ENCODE measurements at regions not wholly inside any gene's neighbourhood (a gene's known extent, or its start where the extent isn't known, plus 50 kb on each side); places are given as distances from the start of the nearest gene placed in this dataset.

- H3K4me3 ChIP-seq (ENCODE audit: low read depth, low read length), result no peak overlapping the region
- H4K91ac ChIP-seq (ENCODE audit: low read depth, low read length), result no peak overlapping the region
- no peak overlapping the region for H2BK120ac ChIP-seq (ENCODE audit: insufficient read depth, low read length, poor library complexity)
- no peak overlapping the region for H2BK12ac ChIP-seq (ENCODE audit: low read length)
- H3K4me2 ChIP-seq (ENCODE audit: low read length), result no peak overlapping the region
- no peaks in the 10 kb centered on the region for H3K9me3 ChIP-seq (ENCODE audit: insufficient read depth, low read depth, low read length)
- H3K9ac ChIP-seq (ENCODE audit: low read length), result no peak overlapping the region
- H3K79me2 ChIP-seq (ENCODE audit: control insufficient read depth, insufficient read depth, low read length, poor library complexity), result no peaks in the 10 kb centered on the region
- DNase-seq, result peak in 1 of 2 donors; percentile 47
- H3K18ac ChIP-seq (ENCODE audit: low read length), result no peak overlapping the region
- H4K8ac ChIP-seq (ENCODE audit: low read depth, low read length), result no peak overlapping the region
- no peak overlapping the region for H4K12ac ChIP-seq (ENCODE audit: low read depth, low read length)
- no peak overlapping the region for H2AK5ac ChIP-seq (ENCODE audit: low read length)
- no peak overlapping the region for H3K14ac ChIP-seq (ENCODE audit: low read length)
- H3K27me3 ChIP-seq (ENCODE audit: insufficient read depth, low read length), result no peaks in the 10 kb centered on the region
- no peak overlapping the region for H2AFZ ChIP-seq (ENCODE audit: insufficient read depth, low read length, poor library complexity)
- no peak overlapping the region for H2BK5ac ChIP-seq (ENCODE audit: low read depth, low read length, poor library complexity)
- peaks cover 3% of the 10 kb centered on the region for H3K79me1 ChIP-seq (ENCODE audit: low read length)
- no peak overlapping the region for H3K27ac ChIP-seq (ENCODE audit: low read depth, low read length)
- peaks cover 2 to 8% of the 10 kb centered on the region in 2 experiments for H3K4me1 ChIP-seq (ENCODE audit: control insufficient read depth in 1 of 2, insufficient read depth in 2 of 2, low read length in 2 of 2)
- no CpG with 5 or more reads among the region's 4 CpGs for WGBS (ENCODE audit: extremely low coverage, insufficient coverage, insufficient read length)
- no peaks in the 10 kb centered on the region for H3K36me3 ChIP-seq (ENCODE audit: control insufficient read depth in 1 of 2, insufficient read depth in 2 of 2, low read length in 2 of 2)
- no peak overlapping the region for H3K23ac ChIP-seq (ENCODE audit: low read length)
- no peak overlapping the region for H3K4ac ChIP-seq (ENCODE audit: low read depth, low read length)
Measured at GRCh38 chr9:555493-555892, 286.0 kb upstream of the DMRT1 start.

DNA sequence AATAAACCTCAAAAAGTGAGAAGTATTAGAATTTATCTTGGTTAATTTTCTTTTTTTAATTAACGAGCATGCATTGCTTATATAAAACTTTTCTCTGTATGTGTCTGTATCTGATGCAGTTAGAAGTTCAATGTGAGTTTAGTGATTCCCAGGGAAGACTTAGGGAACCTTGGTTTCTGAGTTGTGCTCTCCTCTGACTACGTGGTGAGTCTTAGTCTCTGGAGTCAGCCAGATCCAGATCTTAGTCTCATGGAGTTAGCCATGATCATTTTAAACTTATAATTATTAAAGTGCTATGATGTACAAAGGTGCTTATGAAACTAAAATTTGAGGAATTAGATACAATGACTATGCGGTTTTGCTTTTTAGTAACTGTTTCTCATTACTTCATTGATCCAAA is 285.3 kb upstream of the DMRT1 start:
- H3K4me3 ChIP-seq (ENCODE audit: low read depth, low read length), result no peak overlapping the region
- H3K79me1 ChIP-seq (ENCODE audit: low read length), result peaks cover 3% of the 10 kb centered on the region
- H2BK5ac ChIP-seq (ENCODE audit: low read depth, low read length, poor library complexity), result no peak overlapping the region
- H3K4me2 ChIP-seq (ENCODE audit: low read length), result no peak overlapping the region
- no peak overlapping the region for H2AFZ ChIP-seq (ENCODE audit: insufficient read depth, low read length, poor library complexity)
- H3K14ac ChIP-seq (ENCODE audit: low read length), result no peak overlapping the region
- no peak overlapping the region for H4K12ac ChIP-seq (ENCODE audit: low read depth, low read length)
- H3K27ac ChIP-seq (ENCODE audit: low read depth, low read length), result no peak overlapping the region
- H2AK5ac ChIP-seq (ENCODE audit: low read length), result no peak overlapping the region
- peaks cover 2 to 8% of the 10 kb centered on the region in 2 experiments for H3K4me1 ChIP-seq (ENCODE audit: control insufficient read depth in 1 of 2, insufficient read depth in 2 of 2, low read length in 2 of 2)
- H3K18ac ChIP-seq (ENCODE audit: low read length), result no peak overlapping the region
- no peaks in the 10 kb centered on the region for H3K79me2 ChIP-seq (ENCODE audit: control insufficient read depth, insufficient read depth, low read length, poor library complexity)
- no peak overlapping the region for H3K9ac ChIP-seq (ENCODE audit: low read length)
- H2BK120ac ChIP-seq (ENCODE audit: insufficient read depth, low read length, poor library complexity), result no peak overlapping the region
- H3K9me3 ChIP-seq (ENCODE audit: insufficient read depth, low read depth, low read length), result no peaks in the 10 kb centered on the region
- H3K23ac ChIP-seq (ENCODE audit: low read length), result no peak overlapping the region
- H4K91ac ChIP-seq (ENCODE audit: low read depth, low read length), result no peak overlapping the region
- H4K8ac ChIP-seq (ENCODE audit: low read depth, low read length), result no peak overlapping the region
- no peak overlapping the region for H2BK12ac ChIP-seq (ENCODE audit: low read length)
- no peaks in the 10 kb centered on the region for H3K36me3 ChIP-seq (ENCODE audit: control insufficient read depth in 1 of 2, insufficient read depth in 2 of 2, low read length in 2 of 2)
- WGBS (ENCODE audit: extremely low coverage, insufficient coverage, insufficient read length), result no CpG with 5 or more reads among the region's 3 CpGs
- no peak overlapping the region for H3K4ac ChIP-seq (ENCODE audit: low read depth, low read length)
- no peak for DNase-seq
- H3K27me3 ChIP-seq (ENCODE audit: insufficient read depth, low read length), result no peaks in the 10 kb centered on the region

DNA sequence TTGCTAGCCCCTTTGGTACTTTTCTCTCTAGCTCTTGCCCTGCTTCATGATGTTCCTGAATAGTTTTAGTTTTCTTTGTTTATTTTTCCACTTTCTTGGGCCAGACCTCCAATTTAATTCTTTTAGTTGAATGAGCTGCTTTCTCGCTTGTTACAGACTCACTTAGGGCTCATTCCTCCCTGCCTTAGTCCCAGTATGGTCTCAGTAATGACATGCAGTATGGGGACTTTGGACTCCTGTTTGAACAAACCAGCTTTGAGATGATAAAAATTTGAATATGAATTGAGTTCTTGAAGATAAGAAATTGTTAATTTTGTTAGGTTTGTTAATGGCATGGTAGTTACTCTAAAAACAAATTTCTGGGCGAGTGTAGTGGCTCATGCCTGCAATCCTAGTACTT is 284.8 kb upstream of the DMRT1 start:
- no peaks in the 10 kb centered on the region for H3K79me2 ChIP-seq (ENCODE audit: control insufficient read depth, insufficient read depth, low read length, poor library complexity)
- no peak overlapping the region for H3K23ac ChIP-seq (ENCODE audit: low read length)
- no peak overlapping the region for H2BK120ac ChIP-seq (ENCODE audit: insufficient read depth, low read length, poor library complexity)
- no peaks in the 10 kb centered on the region for H3K36me3 ChIP-seq (ENCODE audit: control insufficient read depth in 1 of 2, insufficient read depth in 2 of 2, low read length in 2 of 2)
- H4K91ac ChIP-seq (ENCODE audit: low read depth, low read length), result no peak overlapping the region
- H3K9me3 ChIP-seq (ENCODE audit: insufficient read depth, low read depth, low read length), result no peaks in the 10 kb centered on the region
- H3K79me1 ChIP-seq (ENCODE audit: low read length), result peaks cover 3% of the 10 kb centered on the region
- no peak overlapping the region for H2BK12ac ChIP-seq (ENCODE audit: low read length)
- no peak overlapping the region for H3K4ac ChIP-seq (ENCODE audit: low read depth, low read length)
- H3K4me1 ChIP-seq (ENCODE audit: control insufficient read depth in 1 of 2, insufficient read depth in 2 of 2, low read length in 2 of 2), result peaks cover 0 to 5% of the 10 kb centered on the region in 2 experiments
- H2BK5ac ChIP-seq (ENCODE audit: low read depth, low read length, poor library complexity), result no peak overlapping the region
- H3K14ac ChIP-seq (ENCODE audit: low read length), result no peak overlapping the region
- H3K27ac ChIP-seq (ENCODE audit: low read depth, low read length), result no peak overlapping the region
- no peak overlapping the region for H2AK5ac ChIP-seq (ENCODE audit: low read length)
- DNase-seq, result no peak
- WGBS (ENCODE audit: extremely low coverage, insufficient coverage, insufficient read length), result no CpG with 5 or more reads among the region's 2 CpGs
- H4K12ac ChIP-seq (ENCODE audit: low read depth, low read length), result no peak overlapping the region
- no peak overlapping the region for H3K4me3 ChIP-seq (ENCODE audit: low read depth, low read length)
- no peak overlapping the region for H3K9ac ChIP-seq (ENCODE audit: low read length)
- no peak overlapping the region for H3K4me2 ChIP-seq (ENCODE audit: low read length)
- no peaks in the 10 kb centered on the region for H3K27me3 ChIP-seq (ENCODE audit: insufficient read depth, low read length)
- H2AFZ ChIP-seq (ENCODE audit: insufficient read depth, low read length, poor library complexity), result no peak overlapping the region
- H4K8ac ChIP-seq (ENCODE audit: low read depth, low read length), result no peak overlapping the region
- no peak overlapping the region for H3K18ac ChIP-seq (ENCODE audit: low read length)

DNA sequence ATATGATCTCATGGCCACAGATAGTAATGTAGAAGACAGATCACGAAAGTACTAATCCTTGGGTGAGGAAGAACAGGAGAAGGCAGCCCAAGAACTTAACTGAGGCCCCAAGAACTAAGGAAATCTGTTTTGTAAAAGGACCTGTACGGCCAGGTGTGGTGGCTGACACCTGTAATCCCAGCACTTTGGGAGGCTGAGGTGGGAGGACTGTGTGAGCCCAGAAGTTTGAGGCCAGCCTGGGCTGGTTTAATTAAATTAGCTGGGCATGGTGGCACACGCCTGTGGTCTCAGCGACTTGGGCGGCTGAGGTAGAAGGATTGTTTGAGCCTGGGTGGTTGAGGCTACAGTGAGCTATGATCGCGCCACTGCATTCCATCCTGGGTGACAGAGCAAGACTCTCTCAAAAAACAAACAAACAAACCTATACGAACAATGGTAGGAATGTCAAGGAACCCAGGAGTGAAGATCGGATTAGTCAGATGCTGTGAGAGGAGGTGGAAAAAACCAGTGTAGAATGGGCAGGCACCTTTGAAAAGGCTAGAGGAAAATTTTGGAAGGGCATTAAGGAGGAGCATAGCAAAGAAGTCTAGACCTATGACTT is 283.8 kb upstream of the DMRT1 start:
- Histone ChIP-seq H2BK120ac (ENCODE audit: insufficient read depth, low read length, poor library complexity) (no peak overlapping the region), H3K27ac (ENCODE audit: low read depth, low read length) (peak overlapping the region; percentile 73), H3K23ac (ENCODE audit: low read length) (no peak overlapping the region), H2AK5ac (ENCODE audit: low read length) (no peak overlapping the region), H2BK12ac (ENCODE audit: low read length) (no peak overlapping the region), H2AFZ (ENCODE audit: insufficient read depth, low read length, poor library complexity) (no peak overlapping the region), H3K18ac (ENCODE audit: low read length) (peak overlapping the region; percentile 79), H3K9ac (ENCODE audit: low read length) (no peak overlapping the region), H3K14ac (ENCODE audit: low read length) (peak overlapping the region; percentile 26), H3K4me1 (ENCODE audit: control insufficient read depth in 1 of 2, insufficient read depth in 2 of 2, low read length in 2 of 2) (peaks cover 0 to 5% of the 10 kb centered on the region in 2 experiments), H3K4me2 (ENCODE audit: low read length) (no peak overlapping the region), H3K36me3 (ENCODE audit: control insufficient read depth in 1 of 2, insufficient read depth in 2 of 2, low read length in 2 of 2) (no peaks in the 10 kb centered on the region), H3K27me3 (ENCODE audit: insufficient read depth, low read length) (no peaks in the 10 kb centered on the region), H3K4ac (ENCODE audit: low read depth, low read length) (peak overlapping the region; percentile 53), H4K91ac (ENCODE audit: low read depth, low read length) (peak overlapping the region; percentile 18), H3K9me3 (ENCODE audit: insufficient read depth, low read depth, low read length) (no peaks in the 10 kb centered on the region), H3K79me2 (ENCODE audit: control insufficient read depth, insufficient read depth, low read length, poor library complexity) (no peaks in the 10 kb centered on the region), H4K12ac (ENCODE audit: low read depth, low read length) (no peak overlapping the region), H3K79me1 (ENCODE audit: low read length) (peaks cover 3% of the 10 kb centered on the region), H2BK5ac (ENCODE audit: low read depth, low read length, poor library complexity) (peak overlapping the region; percentile 43), H4K8ac (ENCODE audit: low read depth, low read length) (no peak overlapping the region), H3K4me3 (ENCODE audit: low read depth, low read length) (no peak overlapping the region)
- WGBS (ENCODE audit: extremely low coverage, insufficient coverage, insufficient read length), result no CpG with 5 or more reads among the region's 9 CpGs
- DNase-seq, result peak; percentile 61 to 87

Data from trophoblast cell (in vitro differentiated cells and primary cell).